Liver (tissue), 8 donors: ENCODE measurements at regions not wholly inside any gene's neighbourhood (a gene's known extent, or its start where the extent isn't known, plus 50 kb on each side); places are given as distances from the start of the nearest gene placed in this dataset.

Source experiments
- DNase-seq: peaks from one replicate; pipeline ENCODE4 v3.0.0-alpha.2; 2017; ENCODE audit warnings: low spot score
- H3K27ac ChIP-seq, 2 donors: one replicate each; pipeline ENCODE4 v1.7.0; 2013; ENCODE audit warnings: inconsistent platforms in 2 of 2, low read length in 2 of 2, control low read depth in 1 of 2, low read depth in 1 of 2, mild to moderate bottlenecking in 1 of 2
- H3K27me3 ChIP-seq, 4 donors: one replicate each; pipeline versions ENCODE4 v1.6.1 to v1.7.0; 2013; ENCODE audit warnings: low read length in 3 of 4, inconsistent platforms in 1 of 4, mild to moderate bottlenecking in 1 of 4, moderate library complexity in 1 of 4; ENCODE audit not compliant: control insufficient read depth in 4 of 4, insufficient read depth in 4 of 4
- H3K36me3 ChIP-seq, 4 donors: one replicate each; pipeline versions ENCODE4 v1.6.1 to v1.7.0; 2013; ENCODE audit warnings: low read length in 3 of 4, mild to moderate bottlenecking in 3 of 4, low read depth in 1 of 4, moderate library complexity in 1 of 4; ENCODE audit not compliant: control insufficient read depth in 4 of 4, insufficient read depth in 3 of 4
- H3K4me1 ChIP-seq, 4 donors: one replicate each; pipeline versions ENCODE4 v1.6.1 to v1.7.0; 2013; ENCODE audit warnings: low read length in 3 of 4, mild to moderate bottlenecking in 3 of 4, moderate library complexity in 1 of 4; ENCODE audit not compliant: control insufficient read depth in 4 of 4, insufficient read depth in 4 of 4
- H3K4me3 ChIP-seq, 3 donors: one replicate each; pipeline versions ENCODE4 v1.6.1 to v1.7.0; 2013; ENCODE audit warnings: low read length in 3 of 3, control low read depth in 1 of 3, low read depth in 1 of 3, mild to moderate bottlenecking in 1 of 3
- H3K9ac ChIP-seq, 2 donors: one replicate each; pipeline ENCODE4 v1.7.0; 2013; ENCODE audit warnings: low read length in 2 of 2, mild to moderate bottlenecking in 2 of 2, moderate library complexity in 2 of 2, control low read depth in 1 of 2, low read depth in 1 of 2
- H3K9me3 ChIP-seq, 4 donors: one replicate each; pipeline versions ENCODE4 v1.6.1 to v1.7.0; 2013; ENCODE audit warnings: low read length in 3 of 4; ENCODE audit not compliant: control insufficient read depth in 4 of 4
- EGR1 ChIP-seq, 2 donors: IDR thresholded peaks; 2 replicates each; pipeline ENCODE4 v1.6.1; 2016 to 2018; ENCODE audit warnings: antibody characterized with exemption in 2 of 2, low read depth in 2 of 2
- FOXA2 ChIP-seq: IDR thresholded peaks from 2 replicates; pipeline ENCODE4 v1.6.1; 2016; ENCODE audit warnings: antibody characterized with exemption
- GABPA ChIP-seq, 2 donors: IDR thresholded peaks in 1 of 2; conservative IDR thresholded peaks in 1 of 2; 2 replicates each; pipeline ENCODE4 v1.6.1; 2016; ENCODE audit warnings: antibody characterized with exemption in 2 of 2, mild to moderate bottlenecking in 1 of 2, moderate library complexity in 1 of 2
- HNF4A ChIP-seq, 2 donors: conservative IDR thresholded peaks; 2 replicates each; pipeline ENCODE4 v1.6.1; 2016; ENCODE audit warnings: antibody characterized with exemption in 2 of 2, mild to moderate bottlenecking in 2 of 2
- HNF4G ChIP-seq: IDR thresholded peaks from 2 replicates; pipeline ENCODE4 v1.6.1; 2016; ENCODE audit warnings: antibody characterized with exemption
- JUND ChIP-seq, 2 donors: IDR thresholded peaks; 2 replicates each; pipeline ENCODE4 v1.6.1; 2016; ENCODE audit warnings: antibody characterized with exemption in 2 of 2
- NR2F2 ChIP-seq: IDR thresholded peaks from 2 replicates; pipeline ENCODE4 v1.6.1; 2016; ENCODE audit warnings: antibody characterized with exemption
- RAD21 ChIP-seq, 2 donors: IDR thresholded peaks; 2 replicates each; pipeline ENCODE4 v1.6.1; 2016; ENCODE audit warnings: antibody characterized with exemption in 2 of 2, mild to moderate bottlenecking in 2 of 2
- RXRA ChIP-seq, 2 donors: IDR thresholded peaks; 2 replicates each; pipeline ENCODE4 v1.6.1; 2017 to 2018; ENCODE audit warnings: antibody characterized with exemption in 2 of 2, mild to moderate bottlenecking in 1 of 2
- SP1 ChIP-seq: IDR thresholded peaks from 2 replicates; pipeline ENCODE4 v1.6.1; 2018; ENCODE audit warnings: antibody characterized with exemption, mild to moderate bottlenecking
- TAF1 ChIP-seq: conservative IDR thresholded peaks from 2 replicates; pipeline ENCODE4 v1.6.1; 2016; ENCODE audit warnings: antibody characterized with exemption, mild to moderate bottlenecking
- YY1 ChIP-seq: IDR thresholded peaks from 2 replicates; pipeline ENCODE4 v1.6.1; 2016; ENCODE audit warnings: antibody characterized with exemption, mild to moderate bottlenecking
- WGBS: extraction: QIAGEN DNeasy Blood & Tissue Kit; methylation state at CpG from one replicate; pipeline ENCODE4 v1.1.7; 2013; 5-methylcytosine and 5-hydroxymethylcytosine counted together
- TF ChIP-seq, protein P1 (sequence below): IDR thresholded peaks from 2 replicates; pipeline ENCODE4 v1.6.1; 2016; ENCODE audit warnings: antibody characterized with exemption, mild to moderate bottlenecking
- TF ChIP-seq, protein P2 (sequence below): IDR thresholded peaks from 2 replicates; pipeline ENCODE4 v1.6.1; 2016; ENCODE audit warnings: antibody characterized with exemption
- TF ChIP-seq, protein P3 (sequence below): fragments of 150-350 bp; IDR thresholded peaks from 2 replicates; pipeline ENCODE4 v1.5.1; 2017; ENCODE audit warnings: improper control_type of control experiment, low read depth, low read length; ENCODE audit not compliant: missing input control
- TF ChIP-seq, protein P4 (sequence below): IDR thresholded peaks from 2 replicates; pipeline ENCODE4 v1.6.1; 2016; ENCODE audit warnings: antibody characterized with exemption
- donor health status: healthy.
- donor health status: healthy.
- donor health status: healthy.
- donor health status: healthy.
- donor health status: healthy.

DNA sequence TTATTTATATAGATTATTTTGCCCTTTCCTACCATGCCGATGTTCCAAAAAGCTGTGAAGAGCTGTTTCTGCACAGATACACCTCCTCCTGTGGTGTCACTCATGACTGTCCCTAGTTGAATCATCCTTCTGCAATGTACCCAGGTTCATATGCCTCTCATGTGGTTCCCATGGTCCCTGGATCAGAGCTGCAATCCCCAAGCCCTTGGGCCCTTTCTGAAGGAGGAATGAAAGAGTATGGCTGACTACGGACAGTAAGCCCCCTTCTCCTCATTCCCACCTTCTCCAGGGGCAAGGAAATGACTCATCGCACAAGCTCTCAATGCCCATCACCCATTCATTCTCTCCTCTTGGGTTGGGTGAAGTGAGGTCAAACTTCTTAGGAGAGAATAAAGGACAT lies 63.9 kb upstream of the ACVR1 start:
- TF ChIP-seq JUND (IDR thresholded peaks at IDR 0.05) (no peak), YY1 (no peak), FOXA2 (no peak), GABPA (IDR thresholded peaks at IDR 0.05 in 1 of 2, conservative IDR thresholded peaks at IDR 0.05 in 1 of 2) (no peak), NR2F2 (no peak), HNF4A (conservative IDR thresholded peaks at IDR 0.05) (no peak), EGR1 (IDR thresholded peaks at IDR 0.05; ENCODE audit: low read depth in 2 of 2) (no peak), RXRA (IDR thresholded peaks at IDR 0.05) (no peak), SP1 (no peak)
- TF ChIP-seq, protein P1, sequence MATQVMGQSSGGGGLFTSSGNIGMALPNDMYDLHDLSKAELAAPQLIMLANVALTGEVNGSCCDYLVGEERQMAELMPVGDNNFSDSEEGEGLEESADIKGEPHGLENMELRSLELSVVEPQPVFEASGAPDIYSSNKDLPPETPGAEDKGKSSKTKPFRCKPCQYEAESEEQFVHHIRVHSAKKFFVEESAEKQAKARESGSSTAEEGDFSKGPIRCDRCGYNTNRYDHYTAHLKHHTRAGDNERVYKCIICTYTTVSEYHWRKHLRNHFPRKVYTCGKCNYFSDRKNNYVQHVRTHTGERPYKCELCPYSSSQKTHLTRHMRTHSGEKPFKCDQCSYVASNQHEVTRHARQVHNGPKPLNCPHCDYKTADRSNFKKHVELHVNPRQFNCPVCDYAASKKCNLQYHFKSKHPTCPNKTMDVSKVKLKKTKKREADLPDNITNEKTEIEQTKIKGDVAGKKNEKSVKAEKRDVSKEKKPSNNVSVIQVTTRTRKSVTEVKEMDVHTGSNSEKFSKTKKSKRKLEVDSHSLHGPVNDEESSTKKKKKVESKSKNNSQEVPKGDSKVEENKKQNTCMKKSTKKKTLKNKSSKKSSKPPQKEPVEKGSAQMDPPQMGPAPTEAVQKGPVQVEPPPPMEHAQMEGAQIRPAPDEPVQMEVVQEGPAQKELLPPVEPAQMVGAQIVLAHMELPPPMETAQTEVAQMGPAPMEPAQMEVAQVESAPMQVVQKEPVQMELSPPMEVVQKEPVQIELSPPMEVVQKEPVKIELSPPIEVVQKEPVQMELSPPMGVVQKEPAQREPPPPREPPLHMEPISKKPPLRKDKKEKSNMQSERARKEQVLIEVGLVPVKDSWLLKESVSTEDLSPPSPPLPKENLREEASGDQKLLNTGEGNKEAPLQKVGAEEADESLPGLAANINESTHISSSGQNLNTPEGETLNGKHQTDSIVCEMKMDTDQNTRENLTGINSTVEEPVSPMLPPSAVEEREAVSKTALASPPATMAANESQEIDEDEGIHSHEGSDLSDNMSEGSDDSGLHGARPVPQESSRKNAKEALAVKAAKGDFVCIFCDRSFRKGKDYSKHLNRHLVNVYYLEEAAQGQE: no peak
- TF ChIP-seq, protein P2, sequence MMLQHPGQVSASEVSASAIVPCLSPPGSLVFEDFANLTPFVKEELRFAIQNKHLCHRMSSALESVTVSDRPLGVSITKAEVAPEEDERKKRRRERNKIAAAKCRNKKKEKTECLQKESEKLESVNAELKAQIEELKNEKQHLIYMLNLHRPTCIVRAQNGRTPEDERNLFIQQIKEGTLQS: no peak
- TF ChIP-seq, protein P3, sequence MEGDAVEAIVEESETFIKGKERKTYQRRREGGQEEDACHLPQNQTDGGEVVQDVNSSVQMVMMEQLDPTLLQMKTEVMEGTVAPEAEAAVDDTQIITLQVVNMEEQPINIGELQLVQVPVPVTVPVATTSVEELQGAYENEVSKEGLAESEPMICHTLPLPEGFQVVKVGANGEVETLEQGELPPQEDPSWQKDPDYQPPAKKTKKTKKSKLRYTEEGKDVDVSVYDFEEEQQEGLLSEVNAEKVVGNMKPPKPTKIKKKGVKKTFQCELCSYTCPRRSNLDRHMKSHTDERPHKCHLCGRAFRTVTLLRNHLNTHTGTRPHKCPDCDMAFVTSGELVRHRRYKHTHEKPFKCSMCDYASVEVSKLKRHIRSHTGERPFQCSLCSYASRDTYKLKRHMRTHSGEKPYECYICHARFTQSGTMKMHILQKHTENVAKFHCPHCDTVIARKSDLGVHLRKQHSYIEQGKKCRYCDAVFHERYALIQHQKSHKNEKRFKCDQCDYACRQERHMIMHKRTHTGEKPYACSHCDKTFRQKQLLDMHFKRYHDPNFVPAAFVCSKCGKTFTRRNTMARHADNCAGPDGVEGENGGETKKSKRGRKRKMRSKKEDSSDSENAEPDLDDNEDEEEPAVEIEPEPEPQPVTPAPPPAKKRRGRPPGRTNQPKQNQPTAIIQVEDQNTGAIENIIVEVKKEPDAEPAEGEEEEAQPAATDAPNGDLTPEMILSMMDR: no peak
- TF ChIP-seq, protein P4, sequence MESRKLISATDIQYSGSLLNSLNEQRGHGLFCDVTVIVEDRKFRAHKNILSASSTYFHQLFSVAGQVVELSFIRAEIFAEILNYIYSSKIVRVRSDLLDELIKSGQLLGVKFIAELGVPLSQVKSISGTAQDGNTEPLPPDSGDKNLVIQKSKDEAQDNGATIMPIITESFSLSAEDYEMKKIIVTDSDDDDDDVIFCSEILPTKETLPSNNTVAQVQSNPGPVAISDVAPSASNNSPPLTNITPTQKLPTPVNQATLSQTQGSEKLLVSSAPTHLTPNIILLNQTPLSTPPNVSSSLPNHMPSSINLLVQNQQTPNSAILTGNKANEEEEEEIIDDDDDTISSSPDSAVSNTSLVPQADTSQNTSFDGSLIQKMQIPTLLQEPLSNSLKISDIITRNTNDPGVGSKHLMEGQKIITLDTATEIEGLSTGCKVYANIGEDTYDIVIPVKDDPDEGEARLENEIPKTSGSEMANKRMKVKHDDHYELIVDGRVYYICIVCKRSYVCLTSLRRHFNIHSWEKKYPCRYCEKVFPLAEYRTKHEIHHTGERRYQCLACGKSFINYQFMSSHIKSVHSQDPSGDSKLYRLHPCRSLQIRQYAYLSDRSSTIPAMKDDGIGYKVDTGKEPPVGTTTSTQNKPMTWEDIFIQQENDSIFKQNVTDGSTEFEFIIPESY: no peak
- peaks cover 0 to 6% (median 3%) of the 10 kb centered on the region in 4 donors for H3K4me1 ChIP-seq
- H3K27me3 ChIP-seq: no peaks in the 10 kb centered on the region
- H3K9me3 ChIP-seq: no peaks in the 10 kb centered on the region
- 95% methylated on average over 3 of the region's 3 CpGs for WGBS
- DNase-seq: no peak
- H3K27ac ChIP-seq: no peak overlapping the region
- H3K36me3 ChIP-seq: no peaks in the 10 kb centered on the region
- no peak overlapping the region for H3K4me3 ChIP-seq
- no peak overlapping the region for H3K9ac ChIP-seq

DNA sequence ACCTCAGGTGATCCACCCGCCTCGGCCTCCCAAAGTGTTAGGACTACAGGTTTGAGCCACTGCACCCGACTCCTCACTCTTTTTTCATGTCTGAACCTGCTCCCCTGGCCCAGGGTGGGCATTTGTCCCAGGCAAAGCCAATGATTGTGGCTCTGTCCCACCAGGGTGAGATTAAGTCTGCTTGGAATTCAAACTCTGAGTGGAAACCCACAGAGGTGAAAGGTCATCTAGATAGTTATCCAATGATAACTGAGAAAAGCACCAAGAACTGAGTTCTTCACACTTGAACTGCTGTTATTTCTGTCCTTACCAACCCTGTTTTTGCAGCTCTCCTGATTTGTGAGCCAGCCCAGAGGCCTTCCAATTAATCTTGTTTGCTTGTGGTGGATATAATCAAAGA lies 62.4 kb upstream of the ACVR1 start:
- Histone ChIP-seq H3K4me3 (no peak overlapping the region), H3K9me3 (no peaks in the 10 kb centered on the region), H3K27me3 (no peaks in the 10 kb centered on the region), H3K9ac (no peak overlapping the region), H3K36me3 (no peaks in the 10 kb centered on the region), H3K4me1 (peaks cover 0 to 6% (median 3%) of the 10 kb centered on the region in 4 donors), H3K27ac (peak overlapping the region; percentile 26 to 60)
- 86% methylated on average over 3 of the region's 3 CpGs for WGBS
- DNase-seq: no peak
- TF ChIP-seq TAF1 (no peak), NR2F2 (no peak), SP1 (no peak), RAD21 (IDR thresholded peaks at IDR 0.05) (no peak), HNF4G (no peak), HNF4A (conservative IDR thresholded peaks at IDR 0.05) (no peak), GABPA (IDR thresholded peaks at IDR 0.05 in 1 of 2, conservative IDR thresholded peaks at IDR 0.05 in 1 of 2) (no peak)
- TF ChIP-seq, protein P3: no peak
- TF ChIP-seq, protein P1: no peak
- TF ChIP-seq, protein P4: no peak
